K562 (cell line): ENCODE measurements at regions not wholly inside any gene's neighbourhood (a gene's known extent, or its start where the extent isn't known, plus 50 kb on each side); places are given as distances from the start of the nearest gene placed in this dataset.

Experiments
- ATAC-seq: fragments of 200-7000 bp; cut with Tn5 transposase; 3 replicates; pipeline ENCODE4 v1.9.1; 2020; ENCODE audit warnings: moderate library complexity
- BruUV-seq: library from RNA; stranded (reverse); fragments of 400-500 nt; replicated peaks from 2 replicates; lab custom pipeline; 2021; lab: Mats Ljungman, UMichigan
- CTCF ChIA-PET: fragments of 300-600 bp; formaldehyde crosslinking; extraction: SDS; loops from one replicate; lab custom pipeline; 2021; ENCODE audit warnings: low intra/inter-chr PET ratio; lab: Yijun Ruan, JAX
- POLR2A ChIA-PET: fragments of 300-600, 350-650 bp; sonication (Branson Sonifier 250); formaldehyde crosslinking; extraction: SDS; loops from one replicate; lab custom pipeline; 2021; ENCODE audit warnings: antibody characterized with exemption, inconsistent platforms; lab: Yijun Ruan, JAX
- DNase-seq, 4 experiments: peaks; one replicate each; pipeline versions ENCODE4 v3.0.0 to v3.0.0-alpha.2; 2011 to 2018; ENCODE audit warnings: low spot score in 3 of 4, mixed read lengths in 3 of 4; ENCODE audit errors: extremely low read depth in 1 of 4
- FAIRE-seq: peaks from 2 replicates; lab custom pipeline; 2011; peaks lifted over from hg19 to GRCh38; lab: Jason Lieb, UNC
- H2AFZ ChIP-seq: 2 replicates; pipeline ENCODE4 v1.6.0; 2011; ENCODE audit warnings: low read depth, low read length, control low read depth, inconsistent platforms
- H3K27ac ChIP-seq: fragments of 200-600 bp; 3 replicates; pipeline ENCODE4 v1.8.0; 2011; ENCODE audit warnings: low read depth, mild to moderate bottlenecking, control low read depth, inconsistent platforms, low read length, moderate library complexity, mixed read lengths; ENCODE audit errors: extremely low read depth
- H3K27me3 ChIP-seq, 2 experiments: fragments of 300-600 bp in 1 of 2; 2 replicates in 1 of 2; 3 replicates in 1 of 2; pipeline versions ENCODE4 v1.6.0 to v1.8.0; 2011; ENCODE audit warnings: inconsistent platforms in 2 of 2, low read length in 2 of 2, mild to moderate bottlenecking in 1 of 2, mixed read lengths in 1 of 2, moderate library complexity in 1 of 2; ENCODE audit not compliant: control insufficient read depth in 2 of 2, insufficient read depth in 2 of 2
- H3K36me3 ChIP-seq: fragments of 300-600 bp; 3 replicates; pipeline ENCODE4 v1.8.0; 2011; ENCODE audit warnings: mild to moderate bottlenecking, low read length, inconsistent platforms; ENCODE audit not compliant: control insufficient read depth, insufficient read depth
- H3K4me1 ChIP-seq, 2 experiments: fragments of 200-600 bp in 1 of 2; replicated peaks in 1 of 2; 2 replicates in 1 of 2; 3 replicates in 1 of 2; pipeline versions ENCODE4 v1.5.1 to v1.8.0; 2011; ENCODE audit warnings: inconsistent platforms in 2 of 2, low read length in 2 of 2, mild to moderate bottlenecking in 1 of 2, mixed read lengths in 1 of 2, moderate library complexity in 1 of 2; ENCODE audit not compliant: control insufficient read depth in 2 of 2, insufficient read depth in 2 of 2
- H3K4me2 ChIP-seq: 2 replicates; pipeline ENCODE4 v1.6.1; 2011; ENCODE audit warnings: low read length, control low read depth, inconsistent platforms, mixed read lengths; ENCODE audit not compliant: insufficient read depth
- H3K4me3 ChIP-seq: fragments of 200-600 bp; sonication (generic), shearing (Covaris generic); 2 replicates; pipeline ENCODE4 v1.5.1; 2016; ENCODE audit warnings: control low read depth, inconsistent platforms
- H3K79me2 ChIP-seq: fragments of 200-600 bp; 3 replicates; pipeline ENCODE4 v1.8.0; 2011; ENCODE audit warnings: low read length, inconsistent platforms; ENCODE audit not compliant: control insufficient read depth, insufficient read depth
- H3K9ac ChIP-seq, 2 experiments: 2 replicates each; pipeline versions ENCODE4 v1.6.0 to v1.6.1; 2011; ENCODE audit warnings: low read depth in 2 of 2, low read length in 2 of 2, control low read depth in 1 of 2, inconsistent platforms in 1 of 2, mild to moderate bottlenecking in 1 of 2, mixed read lengths in 1 of 2; ENCODE audit not compliant: insufficient read depth in 1 of 2
- H3K9me1 ChIP-seq: one replicate; pipeline ENCODE4 v1.6.0; 2011; ENCODE audit warnings: inconsistent platforms, mild to moderate bottlenecking, low read length, moderate library complexity; ENCODE audit not compliant: control insufficient read depth, insufficient read depth
- H3K9me3 ChIP-seq: replicated peaks from 2 replicates; pipeline ENCODE4 v1.5.1; 2011; ENCODE audit warnings: low read depth, low read length, inconsistent platforms; ENCODE audit not compliant: control insufficient read depth, insufficient read depth
- H4K20me1 ChIP-seq: replicated peaks from 2 replicates; pipeline ENCODE4 v1.6.1; 2011; ENCODE audit warnings: low read length, inconsistent platforms, mixed read lengths; ENCODE audit not compliant: control insufficient read depth, insufficient read depth
- DPF2 ChIP-seq: fragments of 450-650 bp; IDR thresholded peaks from 2 replicates; pipeline ENCODE4 v1.6.1; 2016
- ESRRB ChIP-seq: fragments of 250-450 bp; sonication (Bioruptor Pico); IDR thresholded peaks from 2 replicates; pipeline ENCODE4 v1.5.0; 2020; ENCODE audit warnings: mild to moderate bottlenecking, moderate library complexity, borderline replicate concordance
- HLTF ChIP-seq: fragments of 450-650 bp; IDR thresholded peaks from 2 replicates; pipeline ENCODE4 v1.6.1; 2016
- HNRNPUL1 ChIP-seq: fragments of 200-400 bp; formaldehyde crosslinking; IDR thresholded peaks from 2 replicates; pipeline ENCODE4 v1.6.1; 2017; ENCODE audit warnings: low read length
- MTF1 ChIP-seq: fragments of 250-450 bp; sonication (Bioruptor Pico); IDR thresholded peaks from 2 replicates; pipeline ENCODE4 v1.9.0; 2021; ENCODE audit warnings: moderate library complexity, mild to moderate bottlenecking, inconsistent platforms, borderline replicate concordance
- NR2C1 ChIP-seq, 2 experiments: fragments of 450-650 bp; IDR thresholded peaks; 2 replicates each; pipeline ENCODE4 v1.6.1; 2017; ENCODE audit warnings: mild to moderate bottlenecking in 2 of 2, antibody characterized with exemption in 1 of 2, inconsistent platforms in 1 of 2, missing compliant biosample characterization in 1 of 2, missing genetic modification characterization in 1 of 2
- POLR3A ChIP-seq: IDR thresholded peaks from 2 replicates; pipeline ENCODE4 v1.6.1; 2011; ENCODE audit warnings: borderline replicate concordance, mild to moderate bottlenecking, moderate library complexity; ENCODE audit not compliant: insufficient read length, insufficient read depth; ENCODE audit errors: extremely low read depth
- PTRF ChIP-seq: fragments of 450-650 bp; IDR thresholded peaks from 2 replicates; pipeline ENCODE4 v1.6.1; 2016; ENCODE audit warnings: mild to moderate bottlenecking, missing genetic modification characterization, missing compliant biosample characterization
- SMARCA5 ChIP-seq: fragments of 450-650 bp; IDR thresholded peaks from 2 replicates; pipeline ENCODE4 v1.6.1; 2016
- STAT5A ChIP-seq: IDR thresholded peaks from 2 replicates; pipeline ENCODE4 v1.6.1; 2012; ENCODE audit warnings: low read length, inconsistent platforms, borderline replicate concordance
- ZNF143 ChIP-seq: sonication (generic); formaldehyde crosslinking; IDR thresholded peaks from 2 replicates; pipeline ENCODE4 v1.9.0; 2022; ENCODE audit warnings: mild to moderate bottlenecking, missing genetic modification reagents
- ZNF274 ChIP-seq: IDR thresholded peaks from 2 replicates; pipeline ENCODE4 v1.6.1; 2011; ENCODE audit warnings: low read depth, mild to moderate bottlenecking, low read length, moderate library complexity, borderline replicate concordance
- ZNF561 ChIP-seq: fragments of 450-650 bp; formaldehyde crosslinking; conservative IDR thresholded peaks from 2 replicates; pipeline ENCODE4 v1.4.0; 2020; ENCODE audit warnings: mild to moderate bottlenecking, moderate library complexity
- WGBS: fragments of 100-300 bp; shearing (Covaris generic); methylation state at CpG from one replicate; pipeline ENCODE4 v1.1.6; 2016; ENCODE audit warnings: low coverage, mixed read lengths; ENCODE audit not compliant: insufficient coverage; ENCODE audit errors: missing lambda C conversion rate; 5-methylcytosine and 5-hydroxymethylcytosine counted together
- in situ Hi-C: fragments of 300-500 bp; cut with MboI; formaldehyde crosslinking; loops from 4 replicates; pipeline ENCODE4 v1.15.0; 2018; ENCODE audit warnings: inconsistent platforms, mixed read lengths
- intact Hi-C: fragments of 100-400 bp; cut with micrococcal nuclease; formaldehyde crosslinking; loops from 2 replicates; pipeline ENCODE4 v1.14.2; 2022
- TF ChIP-seq, protein P1 (sequence below): fragments of 250-450 bp; sonication (Bioruptor Pico); IDR thresholded peaks from 2 replicates; pipeline ENCODE4 v1.5.0; 2020; ENCODE audit warnings: mild to moderate bottlenecking, borderline replicate concordance
- TF ChIP-seq, protein P2 (sequence below): fragments of 250-450 bp; sonication (Bioruptor Pico); IDR thresholded peaks from 2 replicates; pipeline ENCODE4 v1.4.0; 2020; ENCODE audit warnings: mild to moderate bottlenecking

DNA sequence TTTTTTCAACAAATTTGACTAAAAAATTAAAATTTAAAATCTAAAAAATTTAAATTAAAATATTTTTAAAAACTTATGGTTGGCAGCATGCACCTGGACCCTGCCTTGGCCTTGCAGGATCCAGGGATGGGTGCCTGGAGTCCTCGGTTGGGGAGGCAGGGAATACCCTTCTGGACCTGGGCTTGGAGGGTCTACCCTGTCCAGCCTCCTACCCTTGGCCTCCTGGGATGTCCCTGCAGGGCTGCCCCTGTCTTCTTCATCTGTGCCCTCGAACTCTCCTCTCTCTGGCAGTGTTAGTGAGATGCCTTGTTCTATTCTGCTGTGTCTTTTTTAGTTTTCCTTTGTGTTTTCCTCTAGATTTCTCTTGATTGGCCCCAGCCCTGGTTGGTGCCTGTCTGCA is 68.9 kb upstream of the HAAO start (continued):
- TF ChIP-seq, protein P1, sequence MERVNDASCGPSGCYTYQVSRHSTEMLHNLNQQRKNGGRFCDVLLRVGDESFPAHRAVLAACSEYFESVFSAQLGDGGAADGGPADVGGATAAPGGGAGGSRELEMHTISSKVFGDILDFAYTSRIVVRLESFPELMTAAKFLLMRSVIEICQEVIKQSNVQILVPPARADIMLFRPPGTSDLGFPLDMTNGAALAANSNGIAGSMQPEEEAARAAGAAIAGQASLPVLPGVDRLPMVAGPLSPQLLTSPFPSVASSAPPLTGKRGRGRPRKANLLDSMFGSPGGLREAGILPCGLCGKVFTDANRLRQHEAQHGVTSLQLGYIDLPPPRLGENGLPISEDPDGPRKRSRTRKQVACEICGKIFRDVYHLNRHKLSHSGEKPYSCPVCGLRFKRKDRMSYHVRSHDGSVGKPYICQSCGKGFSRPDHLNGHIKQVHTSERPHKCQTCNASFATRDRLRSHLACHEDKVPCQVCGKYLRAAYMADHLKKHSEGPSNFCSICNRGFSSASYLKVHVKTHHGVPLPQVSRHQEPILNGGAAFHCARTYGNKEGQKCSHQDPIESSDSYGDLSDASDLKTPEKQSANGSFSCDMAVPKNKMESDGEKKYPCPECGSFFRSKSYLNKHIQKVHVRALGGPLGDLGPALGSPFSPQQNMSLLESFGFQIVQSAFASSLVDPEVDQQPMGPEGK = no peak
- TF ChIP-seq ZNF274 = no peak

DNA sequence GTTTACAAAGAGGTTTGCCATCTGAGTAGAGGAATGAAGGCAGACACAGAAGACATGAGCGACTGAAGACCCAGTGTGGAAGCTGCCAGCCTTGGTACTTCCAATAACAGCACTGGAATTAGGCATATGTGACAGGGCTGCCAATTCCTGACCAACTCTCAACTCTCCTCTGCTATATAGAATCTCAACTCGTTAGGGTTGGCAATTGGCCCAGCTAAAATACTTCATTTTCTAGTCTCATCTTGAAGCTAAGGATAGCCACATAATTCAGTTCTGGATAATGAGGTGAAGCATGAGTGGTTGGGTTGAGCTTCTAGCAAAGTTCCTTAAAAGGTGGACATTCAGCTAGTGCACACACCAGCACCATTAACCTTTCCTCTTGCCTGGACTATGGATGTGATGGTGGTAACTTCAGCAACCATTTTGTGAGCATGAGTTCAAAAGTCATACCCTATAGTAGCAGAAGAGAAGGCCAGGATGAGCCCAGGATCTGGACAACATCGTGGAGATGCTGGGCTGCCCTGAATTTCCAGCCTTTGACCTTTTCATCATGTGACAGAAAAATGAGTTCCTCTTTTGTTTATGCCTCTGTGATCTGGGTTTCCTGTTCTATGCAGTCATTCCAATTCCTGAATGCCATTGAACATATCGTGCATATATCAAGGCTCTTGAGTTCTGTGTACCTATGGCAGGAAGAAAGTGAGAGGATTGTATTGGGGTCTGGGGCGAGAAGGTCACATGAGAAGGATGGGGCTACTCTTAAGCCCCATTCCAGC is 68.1 kb upstream of the HAAO start:
- DNase-seq (no peak), ATAC-seq (no peak), FAIRE-seq (no peak)
- intact Hi-C loops = no loop called here
- POLR2A ChIA-PET = interaction anchor here (1.1 kb wide), 1 partner anchor 361 kb away, joined by 4 read pairs; no protein-coding TSS in a partner anchor
- Histone ChIP-seq H3K9ac (no peak overlapping the region), H4K20me1 (no peaks in the 10 kb centered on the region), H3K4me1 (peaks cover 0 to 11% of the 10 kb centered on the region in 2 experiments; a peak in 3 of 5 replicates), H3K9me3 (no peaks in the 10 kb centered on the region), H2AFZ (peak overlapping the region; percentile 48), H3K27ac (no peak overlapping the region), H3K79me2 (no peaks in the 10 kb centered on the region), H3K4me2 (no peak overlapping the region), H3K9me1 (no peaks in the 10 kb centered on the region), H3K4me3 (no peak overlapping the region), H3K36me3 (no peaks in the 10 kb centered on the region), H3K27me3 (no peaks in the 10 kb centered on the region)
- 51% methylated on average over 5 of the region's 5 CpGs for WGBS
- no TSS peak for BruUV-seq
- in situ Hi-C loops = no loop called here
- CTCF ChIA-PET = interaction anchor here (1.2 to 2.6 kb wide), 5 partner anchors 61 to 623 kb away, joined by 5 to 26 read pairs (median 6); no protein-coding TSS in a partner anchor
- TF ChIP-seq NR2C1 (IDR thresholded peaks at IDR 0.05) = peak; percentile 57
- TF ChIP-seq NR2C1 (tag; IDR thresholded peaks at IDR 0.05) = peak; percentile 39; the same call in 1 of the 2 replicates
- TF ChIP-seq DPF2 = no peak
- TF ChIP-seq, protein P1 = no peak
- no peak for TF ChIP-seq POLR3A
- TF ChIP-seq ESRRB (CRISPR knock-in tag) = no peak
- TF ChIP-seq HLTF = 0 out of 2 replicates have a peak, but pooled peaks have one; percentile 39
- 0 out of 2 replicates have a peak, but pooled peaks have one; percentile 36 for TF ChIP-seq SMARCA5
- TF ChIP-seq ZNF143 (CRISPR knock-in tag) = no peak
- TF ChIP-seq MTF1 = no peak
- TF ChIP-seq HNRNPUL1 = no peak
- no peak for TF ChIP-seq STAT5A
- TF ChIP-seq ZNF561 (CRISPR knock-in tag) = no peak
- TF ChIP-seq, protein P2, sequence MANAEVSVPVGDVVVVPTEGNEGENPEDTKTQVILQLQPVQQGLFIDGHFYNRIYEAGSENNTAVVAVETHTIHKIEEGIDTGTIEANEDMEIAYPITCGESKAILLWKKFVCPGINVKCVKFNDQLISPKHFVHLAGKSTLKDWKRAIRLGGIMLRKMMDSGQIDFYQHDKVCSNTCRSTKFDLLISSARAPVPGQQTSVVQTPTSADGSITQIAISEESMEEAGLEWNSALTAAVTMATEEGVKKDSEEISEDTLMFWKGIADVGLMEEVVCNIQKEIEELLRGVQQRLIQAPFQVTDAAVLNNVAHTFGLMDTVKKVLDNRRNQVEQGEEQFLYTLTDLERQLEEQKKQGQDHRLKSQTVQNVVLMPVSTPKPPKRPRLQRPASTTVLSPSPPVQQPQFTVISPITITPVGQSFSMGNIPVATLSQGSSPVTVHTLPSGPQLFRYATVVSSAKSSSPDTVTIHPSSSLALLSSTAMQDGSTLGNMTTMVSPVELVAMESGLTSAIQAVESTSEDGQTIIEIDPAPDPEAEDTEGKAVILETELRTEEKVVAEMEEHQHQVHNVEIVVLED = no peak
- no peak for TF ChIP-seq PTRF (tag)
